HepG2 (cell line): ENCODE measurements at regions not wholly inside any gene's neighbourhood (a gene's known extent, or its start where the extent isn't known, plus 50 kb on each side); places are given as distances from the start of the nearest gene placed in this dataset.

Source experiments
- ATAC-seq: fragments of 200-7000 bp; cut with Tn5 transposase; 3 replicates; pipeline ENCODE4 v1.9.1; 2020; ENCODE audit warnings: mild to moderate bottlenecking, moderate library complexity
- BruUV-seq: library from RNA; stranded (reverse); fragments of 400-500 nt; replicated peaks from 2 replicates; lab custom pipeline; 2021; lab: Mats Ljungman, UMichigan
- CTCF ChIA-PET: fragments of 300-600 bp; formaldehyde crosslinking; extraction: SDS; loops from one replicate; lab custom pipeline; 2021; ENCODE audit warnings: low total read pairs, inconsistent platforms, low intra/inter-chr PET ratio; lab: Yijun Ruan, JAX
- POLR2A ChIA-PET: fragments of 350-600 bp; sonication (Branson Sonifier 250); formaldehyde crosslinking; loops from one replicate; lab custom pipeline; 2020; ENCODE audit warnings: antibody characterized with exemption, inconsistent platforms; lab: Yijun Ruan, JAX
- DNase-seq: peaks from one replicate; pipeline ENCODE4 v3.0.0-alpha.2; 2015; ENCODE audit warnings: low spot score
- FAIRE-seq: peaks from 3 replicates; lab custom pipeline; 2011; peaks lifted over from hg19 to GRCh38; lab: Jason Lieb, UNC
- H2AFZ ChIP-seq: one replicate; pipeline ENCODE4 v1.6.1; 2011; ENCODE audit warnings: low read length, inconsistent platforms
- H3K27ac ChIP-seq: fragments of 300-600 bp; 3 replicates; pipeline ENCODE4 v1.8.0; 2011; ENCODE audit warnings: mixed run types, mild to moderate bottlenecking, mixed read lengths, low read length, inconsistent platforms; ENCODE audit not compliant: insufficient read depth; ENCODE audit errors: extremely low read length
- H3K27me3 ChIP-seq, 2 experiments: fragments of 200-600 bp in 1 of 2; 2 replicates in 1 of 2; 3 replicates in 1 of 2; pipeline versions ENCODE4 v1.6.0 to v1.8.0; 2011; ENCODE audit warnings: low read length in 2 of 2, mild to moderate bottlenecking in 2 of 2, moderate library complexity in 2 of 2, inconsistent platforms in 1 of 2; ENCODE audit not compliant: insufficient read depth in 2 of 2, control insufficient read depth in 1 of 2
- H3K36me3 ChIP-seq, 2 experiments: fragments of 200-600 bp in 1 of 2; replicated peaks in 1 of 2; 2 replicates in 1 of 2; 3 replicates in 1 of 2; pipeline versions ENCODE4 v1.5.1 to v1.8.0; 2011; ENCODE audit warnings: low read length in 2 of 2, inconsistent platforms in 1 of 2; ENCODE audit not compliant: insufficient read depth in 2 of 2, control insufficient read depth in 1 of 2
- H3K4me1 ChIP-seq: 2 replicates; pipeline ENCODE4 v1.5.1; 2012; ENCODE audit warnings: low read length, inconsistent platforms; ENCODE audit not compliant: insufficient read depth
- H3K4me2 ChIP-seq: 2 replicates; pipeline ENCODE4 v1.6.0; 2011; ENCODE audit warnings: low read depth, low read length, inconsistent platforms
- H3K4me3 ChIP-seq, 3 experiments: fragments of 200-600 bp in 1 of 3; sonication (generic), shearing (Covaris generic) in 1 of 3; replicated peaks in 1 of 3; 2 replicates each; pipeline ENCODE4 v1.5.1; 2011 to 2016; ENCODE audit warnings: low read length in 3 of 3, inconsistent platforms in 2 of 3, low read depth in 2 of 3, mild to moderate bottlenecking in 2 of 3, control low read depth in 1 of 3, mixed read lengths in 1 of 3; ENCODE audit not compliant: insufficient read depth in 1 of 3
- H3K79me2 ChIP-seq: one replicate; pipeline ENCODE4 v1.6.1; 2011; ENCODE audit warnings: low read length, inconsistent platforms; ENCODE audit not compliant: insufficient read depth
- H3K9ac ChIP-seq: 2 replicates; pipeline ENCODE4 v1.6.0; 2011; ENCODE audit warnings: mild to moderate bottlenecking, low read depth, low read length, inconsistent platforms; ENCODE audit not compliant: insufficient read depth
- H3K9me3 ChIP-seq: 2 replicates; pipeline ENCODE4 v1.5.1; 2012; ENCODE audit warnings: mild to moderate bottlenecking, low read length
- H4K20me1 ChIP-seq: 2 replicates; pipeline ENCODE4 v1.6.0; 2011; ENCODE audit warnings: inconsistent platforms, mild to moderate bottlenecking, low read length, moderate library complexity; ENCODE audit not compliant: insufficient read depth
- GLI4 ChIP-seq: sonication (generic); formaldehyde crosslinking; IDR thresholded peaks from 2 replicates; pipeline ENCODE4 v1.5.1; 2020; ENCODE audit warnings: missing genetic modification reagents, mild to moderate bottlenecking, moderate library complexity, borderline replicate concordance
- MYPOP ChIP-seq: sonication (generic); formaldehyde crosslinking; IDR thresholded peaks from 2 replicates; pipeline ENCODE4 v1.8.1; 2023; ENCODE audit warnings: mild to moderate bottlenecking, moderate library complexity, missing genetic modification reagents
- NFE2 ChIP-seq: sonication (generic); formaldehyde crosslinking; IDR thresholded peaks from 2 replicates; pipeline ENCODE4 v1.4.0; 2020; ENCODE audit warnings: missing genetic modification reagents
- SP5 ChIP-seq: IDR thresholded peaks from 2 replicates; pipeline ENCODE4 v1.6.1; 2016; ENCODE audit warnings: low read depth, borderline replicate concordance
- SRSF1 ChIP-seq: fragments of 200-400 bp; formaldehyde crosslinking; optimal IDR thresholded peaks from 2 replicates; pipeline ENCODE3; 2017; ENCODE audit warnings: mild to moderate bottlenecking, low read depth, low read length, moderate library complexity
- YY1 ChIP-seq: IDR thresholded peaks from 2 replicates; pipeline ENCODE4 v1.6.1; 2011; ENCODE audit warnings: low read length, low read depth, moderate library complexity, mild to moderate bottlenecking; ENCODE audit not compliant: insufficient read depth, insufficient replicate concordance
- ZBTB1 ChIP-seq: sonication (generic); formaldehyde crosslinking; IDR thresholded peaks from 2 replicates; pipeline ENCODE4 v1.4.0; 2020; ENCODE audit warnings: missing genetic modification reagents, borderline replicate concordance
- WGBS: methylation state at CpG from one replicate; pipeline ENCODE4 v1.1.6; 2017; ENCODE audit warnings: low lambda C conversion rate; 5-methylcytosine and 5-hydroxymethylcytosine counted together
- in situ Hi-C: cut with HindIII; loops from 2 replicates; pipeline ENCODE4 v1.10.0; 2017; ENCODE audit warnings: low pct_unique_long_range_greater_than_20kb; ENCODE audit not compliant: extremely low pct_ligation_motif_present
- intact Hi-C: fragments of 100-400 bp; cut with micrococcal nuclease; formaldehyde crosslinking; loops from one replicate; pipeline ENCODE4 v1.10.0; 2022; ENCODE audit not compliant: unreplicated experiment
- TF ChIP-seq, protein P1 (sequence below), 2 experiments: sonication (generic) in 1 of 2; formaldehyde crosslinking in 1 of 2; IDR thresholded peaks; 2 replicates each; pipeline versions ENCODE4 v1.6.1 to v1.9.0; 2014 to 2022; ENCODE audit warnings: antibody characterized with exemption in 1 of 2, borderline replicate concordance in 1 of 2, inconsistent platforms in 1 of 2, low read depth in 1 of 2, missing genetic modification reagents in 1 of 2
- TF ChIP-seq, protein P2 (sequence below): IDR thresholded peaks from 2 replicates; pipeline ENCODE4 v1.6.1; 2016; ENCODE audit warnings: low read depth, control low read depth
- TF ChIP-seq, protein P3 (sequence below): sonication (generic); formaldehyde crosslinking; IDR thresholded peaks from 2 replicates; pipeline ENCODE4 v1.5.1; 2020; ENCODE audit warnings: missing genetic modification reagents, mild to moderate bottlenecking, borderline replicate concordance
- TF ChIP-seq, protein P4 (sequence below): sonication (generic); IDR thresholded peaks from 2 replicates; pipeline ENCODE4 v1.6.1; 2016; ENCODE audit warnings: low read depth, borderline replicate concordance

GRCh38 chr3:24958271-24958670, 463.6 kb upstream of the THRB start:
- no peak for FAIRE-seq
- TF ChIP-seq SP5 (CRISPR knock-in tag) (no peak), SRSF1 (no peak), NFE2 (CRISPR knock-in tag) (no peak), ZBTB1 (CRISPR knock-in tag) (no peak), YY1 (no peak), GLI4 (CRISPR knock-in tag) (no peak), MYPOP (no peak)
- TF ChIP-seq, protein P1, sequence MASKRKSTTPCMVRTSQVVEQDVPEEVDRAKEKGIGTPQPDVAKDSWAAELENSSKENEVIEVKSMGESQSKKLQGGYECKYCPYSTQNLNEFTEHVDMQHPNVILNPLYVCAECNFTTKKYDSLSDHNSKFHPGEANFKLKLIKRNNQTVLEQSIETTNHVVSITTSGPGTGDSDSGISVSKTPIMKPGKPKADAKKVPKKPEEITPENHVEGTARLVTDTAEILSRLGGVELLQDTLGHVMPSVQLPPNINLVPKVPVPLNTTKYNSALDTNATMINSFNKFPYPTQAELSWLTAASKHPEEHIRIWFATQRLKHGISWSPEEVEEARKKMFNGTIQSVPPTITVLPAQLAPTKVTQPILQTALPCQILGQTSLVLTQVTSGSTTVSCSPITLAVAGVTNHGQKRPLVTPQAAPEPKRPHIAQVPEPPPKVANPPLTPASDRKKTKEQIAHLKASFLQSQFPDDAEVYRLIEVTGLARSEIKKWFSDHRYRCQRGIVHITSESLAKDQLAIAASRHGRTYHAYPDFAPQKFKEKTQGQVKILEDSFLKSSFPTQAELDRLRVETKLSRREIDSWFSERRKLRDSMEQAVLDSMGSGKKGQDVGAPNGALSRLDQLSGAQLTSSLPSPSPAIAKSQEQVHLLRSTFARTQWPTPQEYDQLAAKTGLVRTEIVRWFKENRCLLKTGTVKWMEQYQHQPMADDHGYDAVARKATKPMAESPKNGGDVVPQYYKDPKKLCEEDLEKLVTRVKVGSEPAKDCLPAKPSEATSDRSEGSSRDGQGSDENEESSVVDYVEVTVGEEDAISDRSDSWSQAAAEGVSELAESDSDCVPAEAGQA (IDR thresholded peaks at IDR 0.05; ENCODE audit: low read depth) = no peak
- TF ChIP-seq, protein P1 (CRISPR knock-in tag; IDR thresholded peaks at IDR 0.05; ENCODE audit: borderline replicate concordance) = no peak
- TF ChIP-seq, protein P2, sequence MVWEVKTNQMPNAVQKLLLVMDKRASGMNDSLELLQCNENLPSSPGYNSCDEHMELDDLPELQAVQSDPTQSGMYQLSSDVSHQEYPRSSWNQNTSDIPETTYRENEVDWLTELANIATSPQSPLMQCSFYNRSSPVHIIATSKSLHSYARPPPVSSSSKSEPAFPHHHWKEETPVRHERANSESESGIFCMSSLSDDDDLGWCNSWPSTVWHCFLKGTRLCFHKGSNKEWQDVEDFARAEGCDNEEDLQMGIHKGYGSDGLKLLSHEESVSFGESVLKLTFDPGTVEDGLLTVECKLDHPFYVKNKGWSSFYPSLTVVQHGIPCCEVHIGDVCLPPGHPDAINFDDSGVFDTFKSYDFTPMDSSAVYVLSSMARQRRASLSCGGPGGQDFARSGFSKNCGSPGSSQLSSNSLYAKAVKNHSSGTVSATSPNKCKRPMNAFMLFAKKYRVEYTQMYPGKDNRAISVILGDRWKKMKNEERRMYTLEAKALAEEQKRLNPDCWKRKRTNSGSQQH = no peak
- TF ChIP-seq, protein P3, sequence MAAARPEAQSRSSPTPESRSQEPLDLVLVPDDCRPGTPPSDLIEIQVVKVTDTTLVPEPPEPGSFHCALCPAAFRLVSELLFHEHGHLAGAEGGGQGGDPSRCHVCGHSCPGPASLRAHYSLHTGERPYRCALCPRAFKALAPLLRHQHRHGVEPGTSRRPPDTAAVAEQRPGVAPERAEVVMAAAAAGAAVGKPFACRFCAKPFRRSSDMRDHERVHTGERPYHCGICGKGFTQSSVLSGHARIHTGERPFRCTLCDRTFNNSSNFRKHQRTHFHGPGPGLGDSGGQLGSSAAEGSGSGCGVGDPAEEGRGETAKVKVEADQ (CRISPR knock-in tag) = no peak
- TF ChIP-seq, protein P4, sequence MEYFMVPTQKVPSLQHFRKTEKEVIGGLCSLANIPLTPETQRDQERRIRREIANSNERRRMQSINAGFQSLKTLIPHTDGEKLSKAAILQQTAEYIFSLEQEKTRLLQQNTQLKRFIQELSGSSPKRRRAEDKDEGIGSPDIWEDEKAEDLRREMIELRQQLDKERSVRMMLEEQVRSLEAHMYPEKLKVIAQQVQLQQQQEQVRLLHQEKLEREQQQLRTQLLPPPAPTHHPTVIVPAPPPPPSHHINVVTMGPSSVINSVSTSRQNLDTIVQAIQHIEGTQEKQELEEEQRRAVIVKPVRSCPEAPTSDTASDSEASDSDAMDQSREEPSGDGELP = no peak

More at GRCh38 chr3:24958271-24958670, 463.6 kb upstream of the THRB start:
- BruUV-seq = no TSS peak
- no peaks in the 10 kb centered on the region for H3K36me3 ChIP-seq
- no peaks in the 10 kb centered on the region for H3K4me1 ChIP-seq
- 0% methylated on average over 2 of the region's 2 CpGs for WGBS
- in situ Hi-C loops = no loop called here
- H3K27ac ChIP-seq = no peak overlapping the region
- H4K20me1 ChIP-seq = no peaks in the 10 kb centered on the region
- 0 out of 5 replicates have a peak, but pooled peaks cover 0 to 3% of the 10 kb centered on the region in 2 experiments for H3K27me3 ChIP-seq
- intact Hi-C loops = no loop called here
- H2AFZ ChIP-seq = no peak overlapping the region
- H3K79me2 ChIP-seq = no peaks in the 10 kb centered on the region
- H3K9me3 ChIP-seq = no peaks in the 10 kb centered on the region
- ChIA-PET POLR2A (no interaction called here), CTCF (no interaction called here)
- ATAC-seq (no peak), DNase-seq (no peak)
- no peak overlapping the region for H3K9ac ChIP-seq
- no peak overlapping the region for H3K4me3 ChIP-seq
- no peak overlapping the region for H3K4me2 ChIP-seq
